ENCODE measurements at regions not wholly inside any gene's neighbourhood (a gene's known extent, or its start where the extent isn't known, plus 50 kb on each side); places are given as distances from the start of the nearest gene placed in this dataset.

- H2BK15ac ChIP-seq (ENCODE audit: low read length): no peak overlapping the region
- H3K79me1 ChIP-seq (ENCODE audit: low read depth, low read length): no peaks in the 10 kb centered on the region
- H3K23me2 ChIP-seq (ENCODE audit: low read depth, low read length): no peaks in the 10 kb centered on the region
- H2AK5ac ChIP-seq (ENCODE audit: low read depth, low read length): no peak overlapping the region
- H2BK20ac ChIP-seq (ENCODE audit: low read length): no peak overlapping the region
- no peaks in the 10 kb centered on the region for H3K27me3 ChIP-seq (replicated peaks in 1 of 4; ENCODE audit: control insufficient read depth in 3 of 4, extremely low read depth in 1 of 4, insufficient read depth in 3 of 4, low read length in 3 of 4)
- ChIA-PET POLR2A (ENCODE audit: partially characterized antibody) (no interaction called here), CTCF (ENCODE audit: partially characterized antibody) (no interaction called here)
- 0 out of 2 replicates have a peak overlapping the region, but pooled peaks have one; percentile 52 for H2BK5ac ChIP-seq (ENCODE audit: low read depth, low read length)
- H3K18ac ChIP-seq (ENCODE audit: extremely low read depth, low read length): no peak overlapping the region
- H3K79me2 ChIP-seq (ENCODE audit: control insufficient read depth in 1 of 2, insufficient read depth in 2 of 2, low read length in 2 of 2): no peaks in the 10 kb centered on the region
- no peaks in the 10 kb centered on the region for H4K20me1 ChIP-seq (replicated peaks in 1 of 2; ENCODE audit: control insufficient read depth in 1 of 2, insufficient read depth in 2 of 2, low read length in 2 of 2)
- no peaks in the 10 kb centered on the region for H3K9me3 ChIP-seq (ENCODE audit: insufficient read depth in 2 of 2, low read depth in 1 of 2, low read length in 1 of 2)
- H2BK12ac ChIP-seq (ENCODE audit: low read depth, low read length): no peak overlapping the region
- no peak for DNase-seq (ENCODE audit: low read depth in 1 of 2, low spot score in 2 of 2)
- TF ChIP-seq MAFK (IDR thresholded peaks at IDR 0.05; ENCODE audit: low read depth, low read length) (peak; percentile 70; the same call in 1 of the 2 replicates), KDM4A (IDR thresholded peaks at IDR 0.05; ENCODE audit: low read depth, low read length, severe bottlenecking) (no peak)
- no peak overlapping the region for H4K91ac ChIP-seq (replicated peaks; ENCODE audit: insufficient read length, low read length)
- no peak for FAIRE-seq
- no peak overlapping the region for H3K4me2 ChIP-seq (ENCODE audit: insufficient read depth in 1 of 2, low read depth in 2 of 2, low read length in 2 of 2)
- no peak overlapping the region for H2AFZ ChIP-seq (ENCODE audit: low read length)
- H3K4me1 ChIP-seq (replicated peaks in 1 of 4; ENCODE audit: control insufficient read depth in 3 of 4, insufficient read depth in 4 of 4, low read length in 3 of 4): peaks cover 0 to 3% (median 0%) of the 10 kb centered on the region in 4 experiments; a peak in 1 of 7 replicates
- no peak overlapping the region for H4K8ac ChIP-seq (ENCODE audit: extremely low read depth, insufficient read depth, low read length)
- no peak overlapping the region for H3K4me3 ChIP-seq (ENCODE audit: extremely low read depth in 1 of 4, insufficient read depth in 2 of 4, low read depth in 3 of 4, low read length in 4 of 4)
- no peak overlapping the region for H3K27ac ChIP-seq (ENCODE audit: low read depth, low read length)
- H3K23ac ChIP-seq (ENCODE audit: insufficient read length): no peak overlapping the region
- no peak overlapping the region for H3K4ac ChIP-seq (replicated peaks; ENCODE audit: insufficient read length, low read depth, low read length)
- no peak overlapping the region for H3K56ac ChIP-seq (replicated peaks; ENCODE audit: insufficient read length, low read depth, low read length)
- H2BK120ac ChIP-seq (replicated peaks; ENCODE audit: low read depth, low read length): no peak overlapping the region
- 85 to 100% methylated on average over 1 to 2 of the region's 2 CpGs for WGBS, 2 experiments (ENCODE audit: extremely low coverage in 1 of 2, insufficient coverage in 1 of 2, insufficient read length in 1 of 2, insufficient replicate concordance in 2 of 2, low coverage in 1 of 2, low lambda C conversion rate in 2 of 2, missing lambda C conversion rate in 1 of 2)
- H3K9ac ChIP-seq (replicated peaks in 1 of 4; ENCODE audit: extremely low read depth in 1 of 4, low read depth in 3 of 4, low read length in 3 of 4): no peak overlapping the region
- no peak overlapping the region for H4K5ac ChIP-seq (ENCODE audit: insufficient read length, low read depth, low read length)
- H3K14ac ChIP-seq (ENCODE audit: insufficient read length): no peak overlapping the region
- H3K36me3 ChIP-seq (ENCODE audit: control insufficient read depth in 2 of 4, insufficient read depth in 4 of 4, low read length in 3 of 4): no peaks in the 10 kb centered on the region
Measured at GRCh38 chr7:81361769-81362312, 408.0 kb downstream of the HGF start.
